Endothelial cell of umbilical vein (primary cell): ENCODE measurements at regions not wholly inside any gene's neighbourhood (a gene's known extent, or its start where the extent isn't known, plus 50 kb on each side); places are given as distances from the start of the nearest gene placed in this dataset.

ENCODE experiments used
- BruUV-seq: library from RNA; stranded (reverse); fragments of 400-500 nt; replicated peaks from 2 replicates; lab custom pipeline; 2021; lab: Mats Ljungman, UMichigan
- CTCF ChIA-PET: fragments of 300-600, 350-600 bp; sonication (Branson Sonifier 250); formaldehyde crosslinking; loops from one replicate; lab custom pipeline; 2021; ENCODE audit warnings: antibody characterized with exemption, inconsistent platforms; lab: Charles Lee
- POLR2A ChIA-PET: fragments of 300-600, 350-600 bp; sonication (Branson Sonifier 250); formaldehyde crosslinking; loops from one replicate; lab custom pipeline; 2021; ENCODE audit warnings: antibody characterized with exemption, inconsistent platforms; lab: Charles Lee
- DNase-seq: peaks from one replicate; pipeline ENCODE4 v3.0.0-alpha.2; 2011; ENCODE audit warnings: low read depth, low spot score
- FAIRE-seq: peaks from 2 replicates; lab custom pipeline; 2011; peaks lifted over from hg19 to GRCh38; lab: Jason Lieb, UNC
- H2AFZ ChIP-seq: 2 replicates; pipeline ENCODE4 v1.6.0; 2012; ENCODE audit warnings: low read depth, low read length, control low read depth, inconsistent platforms
- H3K27ac ChIP-seq: 2 replicates; pipeline ENCODE4 v1.5.1; 2011; ENCODE audit warnings: low read depth, mild to moderate bottlenecking, control low read depth, low read length, moderate library complexity; ENCODE audit not compliant: insufficient read depth
- H3K27me3 ChIP-seq, 2 experiments: 2 replicates each; pipeline versions ENCODE4 v1.6.0 to v1.6.1; 2011; ENCODE audit warnings: low read length in 2 of 2, mixed read lengths in 1 of 2; ENCODE audit not compliant: control insufficient read depth in 2 of 2, insufficient read depth in 2 of 2
- H3K36me3 ChIP-seq, 2 experiments: 2 replicates in 1 of 2; 3 replicates in 1 of 2; pipeline ENCODE4 v1.5.1; 2011; ENCODE audit warnings: low read length in 2 of 2, mild to moderate bottlenecking in 1 of 2, moderate library complexity in 1 of 2; ENCODE audit not compliant: control insufficient read depth in 2 of 2, insufficient read depth in 2 of 2; ENCODE audit errors: extremely low read depth in 1 of 2
- H3K4me1 ChIP-seq: 3 replicates; pipeline ENCODE4 v1.5.1; 2011; ENCODE audit warnings: mild to moderate bottlenecking, low read length; ENCODE audit not compliant: control insufficient read depth, insufficient read depth; ENCODE audit errors: extremely low read depth
- H3K4me2 ChIP-seq: 2 replicates; pipeline ENCODE4 v1.6.1; 2011; ENCODE audit warnings: low read length, control low read depth, mixed read lengths; ENCODE audit not compliant: insufficient read depth
- H3K4me3 ChIP-seq, 3 experiments: fragments of 200-600 bp in 1 of 3; sonication (generic), shearing (Covaris generic) in 1 of 3; replicated peaks in 1 of 3; 2 replicates each; pipeline ENCODE4 v1.5.1; 2011 to 2016; ENCODE audit warnings: control low read depth in 3 of 3, low read length in 3 of 3, mild to moderate bottlenecking in 2 of 3, inconsistent platforms in 1 of 3, low read depth in 1 of 3, moderate library complexity in 1 of 3; ENCODE audit not compliant: insufficient read depth in 1 of 3
- H3K79me2 ChIP-seq: 2 replicates; pipeline ENCODE4 v1.6.0; 2012; ENCODE audit warnings: low read length, inconsistent platforms; ENCODE audit not compliant: control insufficient read depth, insufficient read depth
- H3K9ac ChIP-seq: replicated peaks from 2 replicates; pipeline ENCODE3; 2011; ENCODE audit warnings: low read length, control low read depth; ENCODE audit not compliant: insufficient read depth; ENCODE audit errors: extremely low read depth
- H3K9me1 ChIP-seq: replicated peaks from 3 replicates; pipeline ENCODE4 v1.6.0; 2011; ENCODE audit warnings: mild to moderate bottlenecking, low read length; ENCODE audit not compliant: control insufficient read depth, insufficient read depth; ENCODE audit errors: extremely low read depth
- H3K9me3 ChIP-seq: replicated peaks from 2 replicates; pipeline ENCODE4 v1.5.1; 2012; ENCODE audit warnings: low read length, inconsistent platforms; ENCODE audit not compliant: control insufficient read depth, insufficient read depth
- H4K20me1 ChIP-seq: replicated peaks from 2 replicates; pipeline ENCODE3; 2011; ENCODE audit warnings: mild to moderate bottlenecking, low read length; ENCODE audit not compliant: control insufficient read depth, insufficient read depth; ENCODE audit errors: extremely low read depth
- CTCF ChIP-seq, 2 donors: IDR thresholded peaks; 1 replicate in 1 of 2; 2 replicates in 1 of 2; pipeline ENCODE4 v1.5.1; 2011; ENCODE audit warnings: low read length in 2 of 2, mild to moderate bottlenecking in 2 of 2, moderate library complexity in 2 of 2, control low read depth in 1 of 2, inconsistent platforms in 1 of 2, low read depth in 1 of 2; ENCODE audit not compliant: insufficient read depth in 1 of 2; ENCODE audit errors: extremely low read depth in 1 of 2
- EZH2 ChIP-seq: IDR thresholded peaks from 2 replicates; pipeline ENCODE4 v1.6.1; 2012; ENCODE audit warnings: borderline replicate concordance, low read depth, mild to moderate bottlenecking, moderate library complexity, low read length, inconsistent platforms; ENCODE audit not compliant: severe bottlenecking
- FOS ChIP-seq: IDR thresholded peaks from 2 replicates; pipeline ENCODE4 v1.6.1; 2011; ENCODE audit warnings: mild to moderate bottlenecking, low read length, moderate library complexity, borderline replicate concordance; ENCODE audit not compliant: insufficient read depth
- GATA2 ChIP-seq: IDR thresholded peaks from 2 replicates; pipeline ENCODE4 v1.7.0; 2011; ENCODE audit warnings: low read depth, mild to moderate bottlenecking, moderate library complexity, mixed read lengths, low read length; ENCODE audit not compliant: insufficient read length, insufficient read depth
- JUN ChIP-seq: IDR thresholded peaks from 2 replicates; pipeline ENCODE4 v1.6.1; 2011; ENCODE audit warnings: borderline replicate concordance, low read depth; ENCODE audit not compliant: insufficient read length, insufficient read depth
- MYC ChIP-seq: IDR thresholded peaks from one replicate; pipeline ENCODE4 v1.6.1; 2011; ENCODE audit warnings: mild to moderate bottlenecking, low read depth, low read length
- POLR2A ChIP-seq: IDR thresholded peaks from 2 replicates; pipeline ENCODE4 v1.6.1; 2012; ENCODE audit warnings: low read depth, mild to moderate bottlenecking, control low read depth, low read length
- POLR2AphosphoS5 ChIP-seq: IDR thresholded peaks from 2 replicates; pipeline ENCODE4 v1.6.1; 2012; ENCODE audit warnings: low read depth, mild to moderate bottlenecking, control low read depth, low read length, moderate library complexity; ENCODE audit not compliant: insufficient read depth
- dilution Hi-C: fragments of 300-500 bp; cut with MboI; formaldehyde crosslinking; loops from one replicate; pipeline ENCODE4 v1.15.0; 2019; ENCODE audit warnings: low sequenced_read_pairs; ENCODE audit not compliant: extremely low pct_ligation_motif_present
- intact Hi-C: fragments of 100-400 bp; cut with micrococcal nuclease; formaldehyde crosslinking; loops from one replicate; pipeline ENCODE4 v1.10.0; 2022

- Histone ChIP-seq H3K9me1 (no peaks in the 10 kb centered on the region), H4K20me1 (no peaks in the 10 kb centered on the region), H3K4me1 (no peaks in the 10 kb centered on the region), H3K4me3 (no peak overlapping the region), H3K4me2 (no peak overlapping the region), H3K79me2 (no peaks in the 10 kb centered on the region), H3K36me3 (no peaks in the 10 kb centered on the region), H3K9me3 (peaks cover 6% of the 10 kb centered on the region), H3K9ac (no peak overlapping the region), H3K27me3 (no peaks in the 10 kb centered on the region), H2AFZ (no peak overlapping the region), H3K27ac (no peak overlapping the region)
- DNase-seq (no peak), FAIRE-seq (no peak)
- intact Hi-C loops (no loop called here), dilution Hi-C loops (no loop called here)
- no TSS peak for BruUV-seq
- no peak for TF ChIP-seq CTCF (IDR thresholded peaks at IDR 0.05; ENCODE audit: extremely low read depth in 1 of 2, insufficient read depth in 1 of 2, low read depth in 1 of 2, low read length in 2 of 2)
- no peak for TF ChIP-seq FOS
- TF ChIP-seq POLR2AphosphoS5, result no peak
- no peak for TF ChIP-seq MYC
- TF ChIP-seq GATA2, result no peak
- TF ChIP-seq JUN, result no peak
- TF ChIP-seq POLR2A, result no peak
- TF ChIP-seq EZH2, result no peak
- CTCF ChIA-PET, result no interaction called here
- POLR2A ChIA-PET, result no interaction called here
Observed at GRCh38 chr2:5763531-5763930, 71.3 kb downstream of the SOX11 start.
